Dermis blood vessel endothelial cell (primary cell): ENCODE measurements at regions not wholly inside any gene's neighbourhood (a gene's known extent, or its start where the extent isn't known, plus 50 kb on each side); places are given as distances from the start of the nearest gene placed in this dataset.
"Not testable (repeated sequence)": the region's sequence is repeated elsewhere in the genome, so short reads cannot be mapped to it uniquely, and the experiment has no call there.

Experiments
- DNase-seq: peaks from one replicate; pipeline ENCODE4 v3.0.0; 2010

DNA sequence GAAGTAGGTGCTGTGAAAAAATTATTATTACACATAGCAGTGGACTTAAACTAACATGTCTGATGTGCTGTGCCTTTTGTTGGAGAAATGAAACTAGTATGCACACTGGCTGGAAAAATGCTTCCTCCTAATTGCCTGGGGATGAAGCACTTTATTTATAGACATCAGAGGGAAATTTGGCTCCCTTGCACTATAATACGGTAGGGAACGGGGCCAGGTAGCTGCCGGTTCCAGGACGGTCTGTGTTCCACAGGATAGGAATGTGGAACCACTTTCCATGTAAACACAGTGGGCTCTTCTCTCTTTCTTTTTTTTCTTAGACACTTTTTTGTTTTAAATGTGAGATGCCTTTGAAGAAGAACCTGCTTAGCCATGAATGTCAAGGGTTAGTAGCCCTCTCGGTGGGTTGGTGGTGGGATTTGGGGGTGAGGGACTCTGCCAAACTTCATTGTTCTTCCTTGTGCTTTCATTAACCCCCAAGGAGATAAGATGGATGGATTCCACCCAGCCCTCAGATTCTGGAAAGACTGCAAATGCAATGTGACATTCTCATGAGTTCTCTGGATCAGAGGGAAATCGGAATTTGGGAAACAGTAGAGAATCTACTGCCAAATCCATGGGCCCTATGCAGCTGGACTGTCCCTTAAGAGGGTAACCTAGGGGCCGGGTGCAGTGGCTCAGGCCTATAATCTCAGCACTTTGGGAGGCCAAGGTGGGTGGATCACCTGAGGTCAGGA lies 58.0 kb upstream of the GSC start:
- DNase-seq = no peak

DNA sequence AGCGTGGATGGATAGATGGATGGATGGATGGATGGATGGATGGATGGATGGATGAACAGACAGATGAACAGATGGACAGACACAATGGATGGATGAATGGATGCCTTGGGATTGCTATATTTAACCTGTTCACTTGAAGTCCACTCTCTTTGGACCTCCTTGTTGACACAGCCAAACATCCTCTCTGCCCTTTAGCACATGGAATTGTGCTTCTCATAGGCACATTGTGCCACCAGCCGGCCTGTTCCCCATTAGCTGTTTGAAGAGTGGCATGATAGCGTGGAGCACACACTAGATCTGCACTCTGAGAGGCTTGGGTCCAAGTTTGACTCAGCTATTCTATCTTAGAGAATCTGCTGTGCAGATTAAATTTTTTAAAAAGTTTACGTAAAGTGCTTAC lies 56.9 kb upstream of the GSC start:
- DNase-seq = no peak

DNA sequence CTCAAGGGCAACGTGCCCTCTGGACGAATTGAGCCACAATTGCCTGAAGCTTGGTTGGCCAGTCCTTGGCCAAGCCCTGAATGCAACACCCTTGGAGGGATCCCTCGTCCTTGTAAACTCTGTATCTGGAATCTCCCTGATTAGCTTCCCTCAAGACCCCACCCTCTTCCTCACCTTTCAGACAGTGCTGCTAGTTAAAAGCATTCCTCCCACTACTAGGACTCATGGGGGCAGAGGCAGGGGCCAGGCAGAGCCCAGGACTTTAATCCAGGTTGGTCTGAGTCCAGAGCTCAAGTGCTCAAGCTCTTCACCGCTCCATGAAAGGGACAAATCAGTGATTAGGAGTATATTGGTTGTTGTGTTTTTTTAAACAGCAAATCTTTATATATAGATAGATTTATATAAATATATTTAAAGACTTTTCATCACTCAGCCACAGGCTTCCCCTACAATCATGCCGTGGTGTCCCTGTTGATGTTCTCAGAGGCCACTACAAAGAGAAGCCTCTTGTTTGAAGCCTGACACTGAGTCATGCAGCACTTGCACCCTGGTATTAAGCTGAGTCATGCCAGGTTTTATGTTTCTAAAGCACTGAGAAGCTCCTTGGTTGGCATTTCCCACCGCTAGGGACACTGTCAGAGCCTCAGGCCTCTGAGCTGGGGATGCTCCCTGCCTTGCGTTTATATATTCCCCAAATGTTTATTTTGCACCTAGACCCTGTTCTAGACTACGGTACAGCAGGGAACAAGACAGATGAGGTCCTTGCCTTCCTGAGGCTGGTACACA lies 53.8 kb upstream of the GSC start:
- no peak for DNase-seq

DNA sequence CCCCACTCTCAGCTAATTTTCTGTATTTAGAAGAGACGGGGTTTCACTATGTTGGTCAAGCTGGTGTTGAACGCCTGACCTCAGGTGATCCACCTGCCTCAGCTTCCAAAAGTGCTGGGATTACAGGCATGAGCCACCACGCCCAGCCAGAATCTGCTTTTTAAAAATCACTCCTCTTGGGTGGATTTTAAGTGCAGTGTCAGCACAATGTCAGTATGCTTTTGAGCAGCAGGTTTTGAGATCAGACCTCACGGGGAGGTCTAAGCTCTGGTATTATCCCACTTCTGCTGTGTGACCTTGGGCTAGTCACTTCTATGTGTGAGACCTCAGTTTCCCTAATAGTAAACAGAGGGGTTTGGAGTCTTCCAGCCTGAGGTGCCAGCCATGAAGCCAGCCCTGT lies 51.8 kb upstream of the GSC start:
- no peak for DNase-seq

DNA sequence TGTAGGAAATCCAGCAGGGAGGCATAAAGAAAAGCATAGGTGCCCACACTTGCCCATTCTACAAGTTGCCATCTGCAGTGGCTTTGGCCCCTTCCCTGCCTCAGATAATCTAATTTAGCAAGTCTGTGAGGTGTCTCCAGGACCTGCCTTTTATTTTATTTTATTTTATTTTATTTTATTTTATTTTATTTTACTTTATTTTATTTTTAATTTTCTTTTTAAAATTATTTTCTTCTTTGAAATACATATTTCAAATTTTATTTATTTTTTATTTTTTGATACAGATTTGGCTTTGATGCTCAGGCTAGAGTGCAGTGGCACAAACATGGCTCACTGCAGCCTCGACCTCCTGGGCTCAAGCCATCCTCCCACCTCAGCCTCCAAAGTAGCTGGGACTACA lies 51.0 kb upstream of the GSC start:
- not testable (repeated sequence) for DNase-seq
